ENCODE measurements at regions not wholly inside any gene's neighbourhood (a gene's known extent, or its start where the extent isn't known, plus 50 kb on each side); places are given as distances from the start of the nearest gene placed in this dataset.
"Not testable (repeated sequence)": the region's sequence is repeated elsewhere in the genome, so short reads cannot be mapped to it uniquely, and the experiment has no call there.

DNA sequence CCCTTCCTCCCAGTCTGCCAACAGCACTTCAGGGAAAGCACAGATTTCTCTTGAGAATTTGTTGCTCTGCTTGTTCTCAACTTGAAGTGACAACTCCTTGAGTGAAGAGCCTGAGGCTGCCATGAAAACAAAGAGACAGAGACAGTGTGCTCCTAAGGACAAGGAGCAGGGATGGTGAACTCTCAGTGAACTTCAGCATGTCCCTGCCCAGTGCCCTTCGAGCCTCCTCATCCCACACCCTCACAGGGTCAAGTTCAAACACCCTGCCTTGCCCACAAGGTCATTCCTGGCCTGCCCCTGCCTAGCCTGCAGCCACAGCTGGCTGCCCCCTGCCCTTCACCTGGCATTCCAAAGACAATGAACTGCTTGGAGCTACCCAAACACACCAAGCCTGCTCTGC, 343.5 kb upstream of the KLHL29 start:
- TF ChIP-seq, protein P1, sequence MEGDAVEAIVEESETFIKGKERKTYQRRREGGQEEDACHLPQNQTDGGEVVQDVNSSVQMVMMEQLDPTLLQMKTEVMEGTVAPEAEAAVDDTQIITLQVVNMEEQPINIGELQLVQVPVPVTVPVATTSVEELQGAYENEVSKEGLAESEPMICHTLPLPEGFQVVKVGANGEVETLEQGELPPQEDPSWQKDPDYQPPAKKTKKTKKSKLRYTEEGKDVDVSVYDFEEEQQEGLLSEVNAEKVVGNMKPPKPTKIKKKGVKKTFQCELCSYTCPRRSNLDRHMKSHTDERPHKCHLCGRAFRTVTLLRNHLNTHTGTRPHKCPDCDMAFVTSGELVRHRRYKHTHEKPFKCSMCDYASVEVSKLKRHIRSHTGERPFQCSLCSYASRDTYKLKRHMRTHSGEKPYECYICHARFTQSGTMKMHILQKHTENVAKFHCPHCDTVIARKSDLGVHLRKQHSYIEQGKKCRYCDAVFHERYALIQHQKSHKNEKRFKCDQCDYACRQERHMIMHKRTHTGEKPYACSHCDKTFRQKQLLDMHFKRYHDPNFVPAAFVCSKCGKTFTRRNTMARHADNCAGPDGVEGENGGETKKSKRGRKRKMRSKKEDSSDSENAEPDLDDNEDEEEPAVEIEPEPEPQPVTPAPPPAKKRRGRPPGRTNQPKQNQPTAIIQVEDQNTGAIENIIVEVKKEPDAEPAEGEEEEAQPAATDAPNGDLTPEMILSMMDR (IDR thresholded peaks at IDR 0.05), result no peak
- TF ChIP-seq POLR2A (IDR thresholded peaks at IDR 0.05) (no peak), POLR2AphosphoS5 (IDR thresholded peaks at IDR 0.05) (no peak)
- intact Hi-C loops (cut with DNase I), result no loop called here
- no peaks in the 10 kb centered on the region for H3K36me3 ChIP-seq
- no peaks in the 10 kb centered on the region for H3K9me3 ChIP-seq
- no peak overlapping the region for H3K27ac ChIP-seq
- H3K27me3 ChIP-seq (replicated peaks; ENCODE audit: insufficient read depth), result no peaks in the 10 kb centered on the region
- no peak for DNase-seq (ENCODE audit: low spot score)
- WGBS, result 22% methylated on average over 1 of the region's 1 CpG
- no peaks in the 10 kb centered on the region for H3K4me1 ChIP-seq (replicated peaks)
- H3K4me3 ChIP-seq, result no peak overlapping the region

DNA sequence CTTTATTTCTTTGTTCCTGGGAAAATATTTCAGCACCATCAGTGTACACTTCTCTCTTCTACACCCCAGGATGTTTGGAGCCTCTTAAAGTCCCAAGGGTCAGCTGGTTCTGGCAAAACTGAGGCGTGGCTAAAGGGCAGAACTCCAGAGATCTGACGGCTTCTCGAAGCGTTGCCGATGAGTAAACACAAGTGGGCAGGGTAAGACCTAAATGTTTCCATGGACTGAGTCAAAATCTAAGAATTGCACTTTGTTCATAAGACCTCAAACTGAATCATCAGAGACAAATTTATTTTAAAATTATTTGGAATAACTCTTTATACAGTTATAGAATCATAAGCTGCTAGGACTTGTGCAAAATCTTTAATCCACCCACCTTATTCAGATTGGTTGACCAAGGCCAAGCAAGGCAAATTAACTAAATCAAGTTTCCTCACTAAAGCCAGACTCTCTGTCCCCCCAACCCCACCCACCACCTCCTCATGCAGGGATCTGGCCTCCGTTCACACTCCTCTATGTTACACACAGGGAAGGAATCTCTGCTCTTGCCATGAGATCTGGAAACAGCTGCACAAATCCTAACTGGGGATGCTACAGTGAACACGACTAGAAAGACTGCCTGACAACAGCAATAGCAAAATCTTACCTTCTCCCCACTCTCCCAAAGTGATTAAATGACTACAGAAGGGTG, 342.6 kb upstream of the KLHL29 start:
- 55% methylated on average over 7 of the region's 7 CpGs for WGBS

DNA sequence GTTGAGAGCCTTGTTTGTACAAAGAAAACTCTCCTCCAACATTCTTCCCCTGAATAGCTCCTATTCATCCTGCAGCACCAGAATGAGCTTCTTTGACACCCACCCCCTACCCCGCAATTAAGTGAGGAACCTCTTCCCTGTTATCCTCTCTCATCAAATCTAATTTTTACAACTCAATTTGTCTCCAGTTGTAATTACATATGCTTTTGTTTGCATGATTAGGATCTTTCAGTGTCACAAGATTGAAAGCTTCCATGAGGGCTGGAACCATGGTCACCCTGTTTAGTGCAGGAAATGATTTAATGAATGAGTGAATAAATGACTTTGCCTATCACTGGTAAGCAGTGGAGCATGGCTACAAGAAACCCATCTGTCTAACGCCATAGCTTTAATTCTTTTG, 334.6 kb upstream of the KLHL29 start:
- H3K27ac ChIP-seq, result no peak overlapping the region
- no peak for TF ChIP-seq POLR2A (IDR thresholded peaks at IDR 0.05)
- TF ChIP-seq, protein P1 (IDR thresholded peaks at IDR 0.05), result no peak
- WGBS, result 63% methylated on average over 2 of the region's 2 CpGs
- no peaks in the 10 kb centered on the region for H3K9me3 ChIP-seq
- intact Hi-C loops (cut with DNase I), result no loop called here
- no peaks in the 10 kb centered on the region for H3K27me3 ChIP-seq (replicated peaks; ENCODE audit: insufficient read depth)
- no peak overlapping the region for H3K4me3 ChIP-seq
- DNase-seq (ENCODE audit: low spot score), result no peak
- no peaks in the 10 kb centered on the region for H3K4me1 ChIP-seq (replicated peaks)
- no peaks in the 10 kb centered on the region for H3K36me3 ChIP-seq

More for the DNA sequence above, 342.6 kb upstream of the KLHL29 start:
- Histone ChIP-seq H3K27me3 (replicated peaks; ENCODE audit: insufficient read depth) (no peaks in the 10 kb centered on the region), H3K9me3 (no peaks in the 10 kb centered on the region), H3K4me3 (no peak overlapping the region), H3K27ac (no peak overlapping the region), H3K36me3 (no peaks in the 10 kb centered on the region), H3K4me1 (replicated peaks) (no peaks in the 10 kb centered on the region)
- intact Hi-C loops (cut with DNase I), result no loop called here
- TF ChIP-seq POLR2AphosphoS5 (IDR thresholded peaks at IDR 0.05), result no peak
- TF ChIP-seq, protein P1 (IDR thresholded peaks at IDR 0.05), result no peak
- TF ChIP-seq POLR2A (IDR thresholded peaks at IDR 0.05), result no peak
- DNase-seq (ENCODE audit: low spot score), result no peak

DNA sequence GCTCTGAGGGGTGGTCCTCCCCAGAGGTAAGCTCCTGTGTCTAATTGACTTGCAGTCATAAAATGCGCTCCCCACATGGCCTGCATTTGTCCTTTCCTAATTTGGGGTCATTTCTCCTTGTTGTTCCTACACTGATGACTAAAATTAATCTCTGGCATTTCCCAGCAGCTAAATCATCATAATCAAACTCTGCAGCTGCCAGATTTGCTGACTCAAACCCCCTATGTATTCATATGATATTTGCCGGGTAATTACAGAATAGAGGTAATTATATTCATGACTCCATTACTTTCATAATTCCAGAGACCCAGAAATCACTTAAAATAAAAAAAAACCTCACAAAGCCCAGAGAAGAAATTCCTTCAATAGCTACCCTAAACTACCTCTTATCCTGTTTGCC, 331.4 kb upstream of the KLHL29 start:
- no peaks in the 10 kb centered on the region for H3K9me3 ChIP-seq
- TF ChIP-seq POLR2AphosphoS5 (IDR thresholded peaks at IDR 0.05) (no peak), POLR2A (IDR thresholded peaks at IDR 0.05) (no peak)
- TF ChIP-seq, protein P1 (IDR thresholded peaks at IDR 0.05), result no peak
- 99% methylated on average over 2 of the region's 2 CpGs for WGBS
- intact Hi-C loops (cut with DNase I), result no loop called here
- DNase-seq (ENCODE audit: low spot score), result no peak
- no peak overlapping the region for H3K27ac ChIP-seq
- no peaks in the 10 kb centered on the region for H3K27me3 ChIP-seq (replicated peaks; ENCODE audit: insufficient read depth)
- H3K4me3 ChIP-seq, result no peak overlapping the region
- no peaks in the 10 kb centered on the region for H3K36me3 ChIP-seq
- H3K4me1 ChIP-seq (replicated peaks), result no peaks in the 10 kb centered on the region

DNA sequence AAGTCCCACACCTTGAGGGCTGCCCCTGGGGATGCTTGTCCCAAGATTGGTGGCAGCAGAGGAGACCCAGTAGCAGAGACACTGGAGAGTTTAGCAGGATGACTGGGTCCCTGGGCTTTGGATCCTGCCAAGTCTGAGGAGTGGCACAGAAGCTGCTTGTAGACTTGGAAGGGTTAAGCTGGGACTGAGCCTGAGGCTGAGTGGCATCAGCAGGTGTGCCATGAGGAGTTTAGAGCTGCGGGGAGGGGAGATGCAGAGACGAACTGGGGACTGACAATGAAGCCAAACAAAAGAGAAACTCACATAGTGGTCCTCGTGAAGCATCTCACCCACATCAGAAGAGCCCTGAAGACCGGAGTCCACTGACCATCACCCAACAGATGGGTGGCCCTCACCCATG, 329.7 kb upstream of the KLHL29 start:
- TF ChIP-seq POLR2AphosphoS5 (IDR thresholded peaks at IDR 0.05) (no peak), POLR2A (IDR thresholded peaks at IDR 0.05) (no peak)
- TF ChIP-seq, protein P1 (IDR thresholded peaks at IDR 0.05), result no peak
- H3K4me3 ChIP-seq, result no peak overlapping the region
- H3K4me1 ChIP-seq (replicated peaks), result no peaks in the 10 kb centered on the region
- H3K27me3 ChIP-seq (replicated peaks; ENCODE audit: insufficient read depth), result no peaks in the 10 kb centered on the region
- no peaks in the 10 kb centered on the region for H3K9me3 ChIP-seq
- intact Hi-C loops (cut with DNase I), result no loop called here
- no peaks in the 10 kb centered on the region for H3K36me3 ChIP-seq
- no peak for DNase-seq (ENCODE audit: low spot score)
- WGBS, result 69% methylated on average over 4 of the region's 4 CpGs
- H3K27ac ChIP-seq, result no peak overlapping the region

DNA sequence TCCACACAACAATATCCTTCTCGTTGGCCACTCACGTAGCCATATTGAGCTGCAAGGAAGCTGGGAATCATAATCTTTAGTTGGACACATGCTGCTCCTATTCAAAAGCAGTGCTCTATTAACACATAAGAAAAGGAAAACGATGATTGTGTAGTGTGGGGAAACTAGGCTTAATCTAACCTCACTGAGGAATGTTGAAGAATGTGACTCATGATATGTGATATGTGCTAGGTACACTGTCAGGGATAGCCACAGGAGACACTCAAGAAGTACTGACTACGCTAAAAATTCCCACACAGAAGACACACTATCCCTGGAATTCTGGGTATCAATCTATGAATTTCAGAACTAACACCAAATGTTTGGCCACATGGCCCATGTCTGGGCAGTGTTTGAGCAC, 328.1 kb upstream of the KLHL29 start:
- DNase-seq (ENCODE audit: low spot score); intact Hi-C loops (cut with DNase I); H3K27ac ChIP-seq; H3K9me3 ChIP-seq; H3K4me3 ChIP-seq; H3K27me3 ChIP-seq (replicated peaks; ENCODE audit: insufficient read depth); H3K36me3 ChIP-seq; H3K4me1 ChIP-seq (replicated peaks): not testable (repeated sequence)
- WGBS, result 76% methylated on average over 4 of the region's 4 CpGs
